ENCODE measurements at regions not wholly inside any gene's neighbourhood (a gene's known extent, or its start where the extent isn't known, plus 50 kb on each side); places are given as distances from the start of the nearest gene placed in this dataset.

DNA sequence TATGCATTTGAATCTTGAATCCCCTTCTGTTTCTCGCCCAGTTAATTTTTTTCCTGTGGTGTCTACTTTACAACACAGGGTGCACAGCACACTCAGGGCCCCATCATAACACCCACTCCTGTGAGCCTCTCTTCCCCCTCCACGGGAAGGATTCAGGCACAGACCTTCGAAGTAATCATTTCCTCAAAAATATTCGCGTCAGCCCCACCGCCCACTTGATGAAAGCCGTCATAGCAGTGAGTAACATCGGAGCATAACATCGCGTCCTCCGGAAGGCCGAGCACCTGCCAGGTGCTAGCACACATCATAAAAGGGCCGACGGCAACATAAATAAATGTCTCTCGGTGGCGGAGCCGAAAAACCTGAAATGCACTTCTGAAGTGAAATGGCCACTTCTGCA, 201.7 kb upstream of the ADARB2 start:
- TF ChIP-seq, protein P1, sequence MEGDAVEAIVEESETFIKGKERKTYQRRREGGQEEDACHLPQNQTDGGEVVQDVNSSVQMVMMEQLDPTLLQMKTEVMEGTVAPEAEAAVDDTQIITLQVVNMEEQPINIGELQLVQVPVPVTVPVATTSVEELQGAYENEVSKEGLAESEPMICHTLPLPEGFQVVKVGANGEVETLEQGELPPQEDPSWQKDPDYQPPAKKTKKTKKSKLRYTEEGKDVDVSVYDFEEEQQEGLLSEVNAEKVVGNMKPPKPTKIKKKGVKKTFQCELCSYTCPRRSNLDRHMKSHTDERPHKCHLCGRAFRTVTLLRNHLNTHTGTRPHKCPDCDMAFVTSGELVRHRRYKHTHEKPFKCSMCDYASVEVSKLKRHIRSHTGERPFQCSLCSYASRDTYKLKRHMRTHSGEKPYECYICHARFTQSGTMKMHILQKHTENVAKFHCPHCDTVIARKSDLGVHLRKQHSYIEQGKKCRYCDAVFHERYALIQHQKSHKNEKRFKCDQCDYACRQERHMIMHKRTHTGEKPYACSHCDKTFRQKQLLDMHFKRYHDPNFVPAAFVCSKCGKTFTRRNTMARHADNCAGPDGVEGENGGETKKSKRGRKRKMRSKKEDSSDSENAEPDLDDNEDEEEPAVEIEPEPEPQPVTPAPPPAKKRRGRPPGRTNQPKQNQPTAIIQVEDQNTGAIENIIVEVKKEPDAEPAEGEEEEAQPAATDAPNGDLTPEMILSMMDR (IDR thresholded peaks at IDR 0.05; ENCODE audit: insufficient read depth, low read length, poor library complexity, severe bottlenecking) = no peak
- no peak for TF ChIP-seq EZH2phosphoT487 (conservative IDR thresholded peaks at IDR 0.05; ENCODE audit: low read length)

All from SU-DHL-6 (cell line).